GM12873 (cell line): ENCODE measurements at regions not wholly inside any gene's neighbourhood (a gene's known extent, or its start where the extent isn't known, plus 50 kb on each side); places are given as distances from the start of the nearest gene placed in this dataset.

Source experiments
- TF ChIP-seq, protein P1 (sequence below): IDR thresholded peaks from 2 replicates; pipeline ENCODE4 v1.5.1; 2012; ENCODE audit warnings: low read depth, mild to moderate bottlenecking, moderate library complexity, low read length, control low read depth; ENCODE audit not compliant: insufficient read depth; ENCODE audit errors: missing control alignments

DNA sequence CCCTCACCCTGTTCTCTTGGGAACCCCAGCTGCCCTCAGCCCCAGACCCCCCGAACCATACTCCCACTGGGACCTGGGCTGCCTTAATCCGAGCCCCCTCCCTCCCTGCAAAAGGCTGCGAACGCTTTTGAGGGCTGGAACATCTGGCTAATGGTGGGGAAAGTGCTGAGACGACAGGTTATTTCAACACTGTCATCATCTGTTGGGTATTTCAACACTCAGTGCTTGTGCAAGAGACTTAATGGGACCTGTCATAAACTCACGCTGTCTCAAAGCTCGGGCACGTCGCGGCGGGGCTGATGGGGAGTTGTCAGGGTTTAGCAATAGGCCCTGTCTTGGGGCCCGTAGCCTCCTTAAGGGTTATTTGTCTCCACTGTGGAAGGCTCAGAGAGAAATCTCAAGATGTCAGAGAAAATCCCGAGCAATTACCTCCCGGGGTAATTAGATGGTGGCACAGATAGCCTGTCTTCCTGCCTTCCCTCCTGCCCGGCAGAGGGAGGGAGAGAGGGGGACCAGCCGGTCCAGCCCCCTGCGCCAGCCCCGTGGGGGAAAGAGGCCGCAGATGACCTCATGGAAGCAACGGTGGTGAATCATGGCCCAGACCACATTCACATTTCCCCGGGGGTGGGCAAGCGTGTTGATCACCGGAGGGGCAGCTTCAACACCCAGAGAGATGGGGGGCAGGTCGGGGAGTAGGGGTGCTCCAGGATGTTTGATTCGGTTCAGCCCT lies 88.7 kb upstream of the MYL10 start:
- TF ChIP-seq, protein P1, sequence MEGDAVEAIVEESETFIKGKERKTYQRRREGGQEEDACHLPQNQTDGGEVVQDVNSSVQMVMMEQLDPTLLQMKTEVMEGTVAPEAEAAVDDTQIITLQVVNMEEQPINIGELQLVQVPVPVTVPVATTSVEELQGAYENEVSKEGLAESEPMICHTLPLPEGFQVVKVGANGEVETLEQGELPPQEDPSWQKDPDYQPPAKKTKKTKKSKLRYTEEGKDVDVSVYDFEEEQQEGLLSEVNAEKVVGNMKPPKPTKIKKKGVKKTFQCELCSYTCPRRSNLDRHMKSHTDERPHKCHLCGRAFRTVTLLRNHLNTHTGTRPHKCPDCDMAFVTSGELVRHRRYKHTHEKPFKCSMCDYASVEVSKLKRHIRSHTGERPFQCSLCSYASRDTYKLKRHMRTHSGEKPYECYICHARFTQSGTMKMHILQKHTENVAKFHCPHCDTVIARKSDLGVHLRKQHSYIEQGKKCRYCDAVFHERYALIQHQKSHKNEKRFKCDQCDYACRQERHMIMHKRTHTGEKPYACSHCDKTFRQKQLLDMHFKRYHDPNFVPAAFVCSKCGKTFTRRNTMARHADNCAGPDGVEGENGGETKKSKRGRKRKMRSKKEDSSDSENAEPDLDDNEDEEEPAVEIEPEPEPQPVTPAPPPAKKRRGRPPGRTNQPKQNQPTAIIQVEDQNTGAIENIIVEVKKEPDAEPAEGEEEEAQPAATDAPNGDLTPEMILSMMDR, result no peak

DNA sequence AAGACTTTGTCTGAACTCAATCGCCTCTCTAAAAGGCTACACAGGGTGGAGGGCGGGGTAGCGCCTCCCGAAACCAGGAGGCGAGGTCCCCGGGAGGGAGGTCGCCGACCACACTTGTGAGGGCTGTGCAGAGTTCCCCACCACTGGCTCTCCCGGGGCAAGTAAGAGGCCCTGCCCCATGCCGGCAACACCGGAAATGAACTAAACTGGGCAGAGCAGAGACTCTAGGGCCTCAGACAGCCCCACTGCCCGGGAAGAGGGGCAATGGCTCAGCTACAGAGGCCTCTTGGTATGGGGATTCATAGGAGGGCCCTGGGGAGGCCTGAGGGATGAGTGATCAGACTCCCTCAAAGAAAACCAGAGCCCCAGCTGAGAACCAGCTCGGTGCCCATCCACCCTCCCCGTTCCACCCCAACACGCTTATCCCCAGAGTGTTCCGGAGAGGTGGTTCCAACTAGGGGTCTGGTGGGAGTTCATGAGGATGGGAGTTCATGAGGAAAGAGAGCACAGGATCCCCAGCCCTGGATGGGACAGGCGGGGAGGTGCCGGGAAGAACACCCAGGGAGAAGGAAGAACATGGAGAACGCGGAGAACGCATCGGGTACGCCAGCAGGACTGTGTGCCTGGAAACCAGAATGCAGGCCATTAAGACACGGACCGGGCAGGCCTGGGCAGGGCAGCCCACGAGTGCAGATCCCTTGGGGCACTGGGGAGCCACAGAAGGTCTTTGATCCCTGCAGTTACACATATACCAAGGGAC lies 89.4 kb upstream of the MYL10 start:
- TF ChIP-seq, protein P1, result no peak

GRCh38 chr7:101719123-101719470 lies 90.0 kb upstream of the MYL10 start:
- TF ChIP-seq, protein P1, result no peak

- TF ChIP-seq, protein P1, result no peak
Observed at GRCh38 chr7:101720324-101720723, 91.2 kb upstream of the MYL10 start.

DNA sequence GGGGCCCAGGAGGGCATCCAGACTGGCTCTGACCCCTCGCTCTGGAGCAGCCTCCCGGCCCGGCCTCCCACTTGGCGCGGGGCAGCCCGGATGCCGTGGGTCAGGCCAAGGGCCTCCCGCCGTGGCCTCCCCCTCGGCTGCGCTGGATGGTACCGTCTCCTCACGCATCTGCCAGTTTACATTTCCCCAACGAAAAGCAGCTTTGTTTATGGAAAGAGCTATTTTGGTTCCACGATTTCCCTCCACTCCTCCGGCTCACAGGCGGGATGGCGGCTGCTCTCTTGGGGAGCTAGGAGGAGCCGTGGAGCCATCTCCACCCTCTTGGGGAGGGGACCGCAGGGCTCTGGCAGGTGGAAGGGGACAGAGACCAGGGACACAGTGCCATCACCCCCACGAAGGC lies 93.2 kb upstream of the MYL10 start:
- TF ChIP-seq, protein P1, result no peak

- TF ChIP-seq, protein P1, result no peak
Observed at GRCh38 chr7:101723835-101724234, 93.6 kb upstream of the CUX1 start.

DNA sequence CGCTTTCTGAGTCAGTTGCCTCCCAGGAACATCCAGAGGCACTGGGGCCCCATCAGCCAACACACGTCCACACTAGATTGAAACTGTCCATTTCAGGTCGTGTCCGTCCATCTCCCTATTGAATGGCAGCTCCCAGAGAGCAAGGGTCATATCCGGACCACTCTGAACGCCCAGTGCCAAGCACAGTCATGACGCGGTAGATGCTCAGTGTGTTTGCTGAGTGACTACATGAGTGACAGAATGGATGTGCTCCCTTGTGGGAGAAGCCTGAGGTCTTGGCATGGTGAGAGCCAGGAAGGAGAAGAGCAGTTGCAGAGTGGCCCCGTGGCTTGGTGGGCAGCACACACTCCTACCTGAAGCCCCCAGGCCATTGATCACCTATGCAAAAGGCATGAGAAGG lies 92.5 kb upstream of the CUX1 start:
- TF ChIP-seq, protein P1, result no peak
